Stomach smooth muscle (tissue), 2 donors: ENCODE measurements at regions not wholly inside any gene's neighbourhood (a gene's known extent, or its start where the extent isn't known, plus 50 kb on each side); places are given as distances from the start of the nearest gene placed in this dataset.

Experiments used
- H3K27ac ChIP-seq: one replicate; pipeline ENCODE4 v1.7.0; 2013; ENCODE audit warnings: mild to moderate bottlenecking, low read length, inconsistent platforms
- H3K27me3 ChIP-seq, 2 donors: one replicate each; pipeline ENCODE4 v1.7.0; 2013; ENCODE audit warnings: low read length in 2 of 2; ENCODE audit not compliant: insufficient read depth in 2 of 2, control insufficient read depth in 1 of 2
- H3K36me3 ChIP-seq, 2 donors: one replicate each; pipeline ENCODE4 v1.7.0; 2013; ENCODE audit warnings: low read length in 2 of 2; ENCODE audit not compliant: control insufficient read depth in 2 of 2, insufficient read depth in 2 of 2
- H3K4me1 ChIP-seq: one replicate; pipeline ENCODE4 v1.7.0; 2013; ENCODE audit warnings: low read length; ENCODE audit not compliant: control insufficient read depth, insufficient read depth
- H3K4me3 ChIP-seq, 2 donors: one replicate each; pipeline ENCODE4 v1.7.0; 2013; ENCODE audit warnings: low read length in 2 of 2
- H3K9ac ChIP-seq, 2 donors: one replicate each; pipeline ENCODE4 v1.7.0; 2013; ENCODE audit warnings: low read length in 2 of 2, mild to moderate bottlenecking in 1 of 2
- H3K9me3 ChIP-seq, 2 donors: one replicate each; pipeline ENCODE4 v1.7.0; 2013; ENCODE audit warnings: low read length in 2 of 2; ENCODE audit not compliant: control insufficient read depth in 2 of 2
- donor health status: healthy.
- donor health status: Pancreatic carcinoma.

GRCh38 chr18:42290318-42291307, 335.6 kb downstream of the PIK3C3 start:
- Histone ChIP-seq H3K27ac (no peak overlapping the region), H3K4me1 (no peaks in the 10 kb centered on the region), H3K27me3 (no peaks in the 10 kb centered on the region), H3K4me3 (no peak overlapping the region), H3K9me3 (no peaks in the 10 kb centered on the region), H3K36me3 (no peaks in the 10 kb centered on the region), H3K9ac (no peak overlapping the region)

GRCh38 chr18:42292654-42293053, 337.6 kb downstream of the PIK3C3 start:
- no peaks in the 10 kb centered on the region for H3K36me3 ChIP-seq
- no peak overlapping the region for H3K4me3 ChIP-seq
- H3K9ac ChIP-seq, result no peak overlapping the region
- no peaks in the 10 kb centered on the region for H3K4me1 ChIP-seq
- H3K27ac ChIP-seq, result no peak overlapping the region
- H3K9me3 ChIP-seq, result no peaks in the 10 kb centered on the region
- H3K27me3 ChIP-seq, result no peaks in the 10 kb centered on the region

GRCh38 chr18:42296192-42296591, 341.2 kb downstream of the PIK3C3 start:
- no peak overlapping the region for H3K4me3 ChIP-seq
- H3K36me3 ChIP-seq, result no peaks in the 10 kb centered on the region
- peaks cover 6% of the 10 kb centered on the region for H3K4me1 ChIP-seq
- H3K27me3 ChIP-seq, result no peaks in the 10 kb centered on the region
- H3K9me3 ChIP-seq, result no peaks in the 10 kb centered on the region
- H3K9ac ChIP-seq, result no peak overlapping the region
- H3K27ac ChIP-seq, result no peak overlapping the region

- H3K4me3 ChIP-seq, result no peak overlapping the region
- no peaks in the 10 kb centered on the region for H3K36me3 ChIP-seq
- H3K27ac ChIP-seq, result no peak overlapping the region
- no peaks in the 10 kb centered on the region for H3K27me3 ChIP-seq
- H3K4me1 ChIP-seq, result peaks cover 6% of the 10 kb centered on the region
- H3K9ac ChIP-seq, result no peak overlapping the region
- no peaks in the 10 kb centered on the region for H3K9me3 ChIP-seq
Observed at GRCh38 chr18:42296723-42297122, 341.7 kb downstream of the PIK3C3 start.

GRCh38 chr18:42298759-42299675, 344.0 kb downstream of the PIK3C3 start:
- H3K27me3 ChIP-seq, result no peaks in the 10 kb centered on the region
- H3K4me1 ChIP-seq, result peaks cover 6% of the 10 kb centered on the region
- H3K4me3 ChIP-seq, result peak overlapping the region; percentile 49 to 71
- no peaks in the 10 kb centered on the region for H3K9me3 ChIP-seq
- no peak overlapping the region for H3K27ac ChIP-seq
- H3K36me3 ChIP-seq, result no peaks in the 10 kb centered on the region
- H3K9ac ChIP-seq, result peak overlapping the region in 1 of 2 donors; percentile 31

- no peak overlapping the region for H3K4me3 ChIP-seq
Observed at GRCh38 chr18:42305869-42306593, 351.0 kb downstream of the PIK3C3 start.

GRCh38 chr18:42306594-42306980, 351.6 kb downstream of the PIK3C3 start:
- Histone ChIP-seq H3K9me3 (no peaks in the 10 kb centered on the region), H3K27ac (no peak overlapping the region), H3K4me1 (no peaks in the 10 kb centered on the region), H3K4me3 (no peak overlapping the region), H3K9ac (no peak overlapping the region), H3K36me3 (no peaks in the 10 kb centered on the region), H3K27me3 (no peaks in the 10 kb centered on the region)

More at GRCh38 chr18:42305869-42306593, 351.0 kb downstream of the PIK3C3 start:
- Histone ChIP-seq H3K4me1 (no peaks in the 10 kb centered on the region), H3K36me3 (no peaks in the 10 kb centered on the region), H3K27me3 (no peaks in the 10 kb centered on the region), H3K9ac (no peak overlapping the region), H3K9me3 (no peaks in the 10 kb centered on the region), H3K27ac (no peak overlapping the region)

- Histone ChIP-seq H3K4me3 (no peak overlapping the region), H3K27ac (no peak overlapping the region), H3K36me3 (no peaks in the 10 kb centered on the region), H3K9ac (no peak overlapping the region), H3K4me1 (no peaks in the 10 kb centered on the region), H3K9me3 (no peaks in the 10 kb centered on the region), H3K27me3 (no peaks in the 10 kb centered on the region)
Observed at GRCh38 chr18:42310956-42311355, 355.9 kb downstream of the PIK3C3 start.

GRCh38 chr18:42326752-42327151, 371.7 kb downstream of the PIK3C3 start:
- Histone ChIP-seq H3K27ac (no peak overlapping the region), H3K9ac (no peak overlapping the region), H3K4me1 (no peaks in the 10 kb centered on the region), H3K4me3 (no peak overlapping the region), H3K27me3 (no peaks in the 10 kb centered on the region), H3K36me3 (no peaks in the 10 kb centered on the region), H3K9me3 (no peaks in the 10 kb centered on the region)

GRCh38 chr18:42328931-42329330, 373.9 kb downstream of the PIK3C3 start:
- Histone ChIP-seq H3K4me3 (no peak overlapping the region), H3K9me3 (no peaks in the 10 kb centered on the region)

More at GRCh38 chr18:42328931-42329330, 373.9 kb downstream of the PIK3C3 start:
- no peaks in the 10 kb centered on the region for H3K36me3 ChIP-seq
- H3K4me1 ChIP-seq, result no peaks in the 10 kb centered on the region
- H3K9ac ChIP-seq, result no peak overlapping the region
- no peaks in the 10 kb centered on the region for H3K27me3 ChIP-seq
- no peak overlapping the region for H3K27ac ChIP-seq
